ENCODE measurements at regions not wholly inside any gene's neighbourhood (a gene's known extent, or its start where the extent isn't known, plus 50 kb on each side); places are given as distances from the start of the nearest gene placed in this dataset.

GRCh38 chr2:16548036-16548435 lies 117.6 kb downstream of the CYRIA start:
- TF ChIP-seq, protein P1, sequence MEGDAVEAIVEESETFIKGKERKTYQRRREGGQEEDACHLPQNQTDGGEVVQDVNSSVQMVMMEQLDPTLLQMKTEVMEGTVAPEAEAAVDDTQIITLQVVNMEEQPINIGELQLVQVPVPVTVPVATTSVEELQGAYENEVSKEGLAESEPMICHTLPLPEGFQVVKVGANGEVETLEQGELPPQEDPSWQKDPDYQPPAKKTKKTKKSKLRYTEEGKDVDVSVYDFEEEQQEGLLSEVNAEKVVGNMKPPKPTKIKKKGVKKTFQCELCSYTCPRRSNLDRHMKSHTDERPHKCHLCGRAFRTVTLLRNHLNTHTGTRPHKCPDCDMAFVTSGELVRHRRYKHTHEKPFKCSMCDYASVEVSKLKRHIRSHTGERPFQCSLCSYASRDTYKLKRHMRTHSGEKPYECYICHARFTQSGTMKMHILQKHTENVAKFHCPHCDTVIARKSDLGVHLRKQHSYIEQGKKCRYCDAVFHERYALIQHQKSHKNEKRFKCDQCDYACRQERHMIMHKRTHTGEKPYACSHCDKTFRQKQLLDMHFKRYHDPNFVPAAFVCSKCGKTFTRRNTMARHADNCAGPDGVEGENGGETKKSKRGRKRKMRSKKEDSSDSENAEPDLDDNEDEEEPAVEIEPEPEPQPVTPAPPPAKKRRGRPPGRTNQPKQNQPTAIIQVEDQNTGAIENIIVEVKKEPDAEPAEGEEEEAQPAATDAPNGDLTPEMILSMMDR (IDR thresholded peaks at IDR 0.05): no peak
- no peak for TF ChIP-seq SMC3 (IDR thresholded peaks at IDR 0.05; ENCODE audit: low read depth, low read length)
- TF ChIP-seq RCOR1 (IDR thresholded peaks at IDR 0.05; ENCODE audit: low read length): no peak
- no peak for TF ChIP-seq RFX5 (IDR thresholded peaks at IDR 0.05; ENCODE audit: low read length)
- TF ChIP-seq EZH2phosphoT487 (IDR thresholded peaks at IDR 0.05; ENCODE audit: borderline replicate concordance, low read depth): no peak
- TF ChIP-seq POLR2AphosphoS5 (IDR thresholded peaks at IDR 0.05; ENCODE audit: low read depth, low read length): no peak
